ENCODE measurements at regions not wholly inside any gene's neighbourhood (a gene's known extent, or its start where the extent isn't known, plus 50 kb on each side); places are given as distances from the start of the nearest gene placed in this dataset.

- TF ChIP-seq CTCF (IDR thresholded peaks at IDR 0.05), result no peak
- no peak for TF ChIP-seq POLR2A (IDR thresholded peaks at IDR 0.05)
These were observed 674.1 kb downstream of the SLITRK5 start for GRCh38 chr13:88345171-88345847.

All from thyroid gland (tissue), 4 donors.